Sigmoid colon (tissue), 6 donors: ENCODE measurements at regions not wholly inside any gene's neighbourhood (a gene's known extent, or its start where the extent isn't known, plus 50 kb on each side); places are given as distances from the start of the nearest gene placed in this dataset.

Source experiments
- DNase-seq: peaks from one replicate; pipeline ENCODE4 v3.0.0-alpha.2; 2019
- H3K27ac ChIP-seq, 4 donors: fragments of 200-600 bp; sonication (generic); one replicate each; pipeline ENCODE4 v1.5.1; 2016 to 2019; ENCODE audit warnings: mild to moderate bottlenecking in 1 of 4
- H3K27me3 ChIP-seq, 3 donors: fragments of 200-600 bp; sonication (generic); one replicate each; pipeline ENCODE4 v1.5.1; 2019; ENCODE audit warnings: mild to moderate bottlenecking in 1 of 3
- H3K36me3 ChIP-seq, 4 donors: fragments of 200-600 bp; sonication (generic); one replicate each; pipeline ENCODE4 v1.5.1; 2016 to 2019
- H3K4me1 ChIP-seq, 4 donors: fragments of 200-600 bp; sonication (generic); one replicate each; pipeline ENCODE4 v1.5.1; 2017 to 2019
- H3K4me3 ChIP-seq, 4 donors: fragments of 200-600 bp; sonication (generic); one replicate each; pipeline ENCODE4 v1.5.1; 2017 to 2019; ENCODE audit warnings: mild to moderate bottlenecking in 2 of 4, moderate library complexity in 1 of 4
- H3K9me3 ChIP-seq, 4 donors: fragments of 200-600 bp in 3 of 4; sonication (generic) in 3 of 4; one replicate each; pipeline versions ENCODE4 v1.5.1 to v1.6.1; 2013 to 2019
- CTCF ChIP-seq, 4 experiments: fragments of 450-650 bp in 3 of 4; fragments of 200-600 bp in 1 of 4; IDR thresholded peaks; one replicate each; pipeline ENCODE4 v1.5.1; 2016 to 2019; ENCODE audit warnings: antibody characterized with exemption in 4 of 4, mild to moderate bottlenecking in 3 of 4, moderate library complexity in 2 of 4
- EP300 ChIP-seq, 4 donors: sonication (generic); formaldehyde crosslinking; IDR thresholded peaks; one replicate each; pipeline ENCODE4 v1.6.1; 2017; ENCODE audit warnings: antibody characterized with exemption in 4 of 4
- POLR2A ChIP-seq, 2 donors: fragments of 450-650 bp; IDR thresholded peaks; one replicate each; pipeline ENCODE4 v1.6.1; 2016; ENCODE audit warnings: antibody characterized with exemption in 2 of 2, mild to moderate bottlenecking in 2 of 2, moderate library complexity in 2 of 2
- POLR2AphosphoS5 ChIP-seq, 4 donors: sonication (generic); formaldehyde crosslinking; IDR thresholded peaks; one replicate each; pipeline ENCODE4 v1.6.1; 2017; ENCODE audit warnings: antibody characterized with exemption in 4 of 4
- WGBS, 2 donors: extraction: QIAGEN DNeasy Blood & Tissue Kit; methylation state at CpG; one replicate each; pipeline ENCODE4 v1.1.7; 2013; 5-methylcytosine and 5-hydroxymethylcytosine counted together
- intact Hi-C: fragments of 100-400 bp; cut with DNase I; formaldehyde crosslinking; loops from one replicate; pipeline ENCODE4 v1.15.1; 2023
- donor health status: healthy with polysubstance abuse.
- donor health status: healthy.

DNA sequence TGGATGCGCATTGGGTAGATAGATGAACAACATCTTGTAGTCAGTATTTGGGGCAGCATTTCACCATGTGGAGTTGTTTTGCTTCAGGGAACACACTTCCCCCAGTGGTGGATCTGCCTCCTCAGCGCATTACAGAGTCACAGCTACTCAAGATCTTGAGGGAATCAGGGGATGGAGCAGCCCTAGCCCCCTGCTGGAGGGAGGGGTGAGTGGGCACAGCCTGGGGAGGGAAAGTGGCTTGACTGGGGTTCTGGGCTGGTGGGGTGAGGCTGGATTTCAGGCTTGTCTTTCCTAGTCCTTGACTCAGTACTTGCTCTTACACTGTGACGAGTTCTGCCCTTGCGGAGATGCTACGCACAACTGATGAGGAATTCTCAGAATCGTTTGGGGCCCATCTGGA lies 271.0 kb upstream of the HS6ST1 start:
- H3K27ac ChIP-seq: no peak overlapping the region
- DNase-seq: peak; percentile 25
- WGBS, 2 donors: 93 to 95% methylated on average over 6 of the region's 6 CpGs
- no peaks in the 10 kb centered on the region for H3K36me3 ChIP-seq
- H3K27me3 ChIP-seq: no peaks in the 10 kb centered on the region
- no peak overlapping the region for H3K4me3 ChIP-seq
- no peaks in the 10 kb centered on the region for H3K4me1 ChIP-seq
- no peaks in the 10 kb centered on the region for H3K9me3 ChIP-seq
- intact Hi-C loops: no loop called here
- TF ChIP-seq POLR2A (IDR thresholded peaks at IDR 0.05): no peak
- no peak for TF ChIP-seq CTCF (IDR thresholded peaks at IDR 0.05)
- TF ChIP-seq EP300 (IDR thresholded peaks at IDR 0.05): no peak
- TF ChIP-seq POLR2AphosphoS5 (IDR thresholded peaks at IDR 0.05): no peak

DNA sequence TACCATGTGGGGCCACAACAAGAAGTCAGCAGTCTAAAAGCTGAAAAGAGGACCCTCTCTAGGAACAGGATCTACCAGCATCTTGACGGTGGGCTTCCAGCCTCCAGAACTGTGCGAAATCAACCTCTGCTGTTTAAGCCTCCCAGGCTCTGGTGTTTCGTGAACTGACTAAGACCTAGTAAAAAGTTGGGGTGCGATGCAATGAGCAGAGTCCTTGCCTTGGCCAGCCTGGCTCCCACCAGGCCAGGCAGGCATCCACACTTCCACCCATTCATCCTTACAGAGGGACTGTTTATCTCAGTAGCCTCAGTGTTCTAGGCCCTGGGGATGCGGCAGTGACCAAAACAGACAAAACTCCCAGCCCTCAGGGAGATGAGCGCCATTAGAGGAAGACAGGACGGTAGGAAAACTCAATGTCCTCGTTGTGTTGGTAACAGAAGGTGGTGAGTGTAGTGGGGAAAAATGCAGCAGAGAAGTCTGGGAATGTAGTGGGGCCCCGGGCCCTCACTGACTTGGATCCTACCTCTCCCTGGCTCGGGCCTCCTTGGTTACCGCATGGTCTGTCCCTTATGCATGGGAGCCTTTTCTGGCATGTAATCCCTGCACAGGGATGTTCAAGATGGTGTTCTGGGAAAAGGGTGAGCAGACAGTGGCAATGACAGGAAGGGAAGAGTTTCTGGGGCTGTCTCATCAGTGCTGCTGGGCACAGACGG lies 271.8 kb upstream of the HS6ST1 start:
- no peaks in the 10 kb centered on the region for H3K36me3 ChIP-seq
- intact Hi-C loops: no loop called here
- no peak overlapping the region for H3K4me3 ChIP-seq
- H3K27me3 ChIP-seq: no peaks in the 10 kb centered on the region
- TF ChIP-seq POLR2A (IDR thresholded peaks at IDR 0.05) (no peak), POLR2AphosphoS5 (IDR thresholded peaks at IDR 0.05) (no peak), CTCF (IDR thresholded peaks at IDR 0.05) (no peak), EP300 (IDR thresholded peaks at IDR 0.05) (no peak)
- 91 to 93% methylated on average over 12 of the region's 12 CpGs for WGBS, 2 donors
- H3K4me1 ChIP-seq: no peaks in the 10 kb centered on the region
- no peak overlapping the region for H3K27ac ChIP-seq
- H3K9me3 ChIP-seq: no peaks in the 10 kb centered on the region
- no peak for DNase-seq

DNA sequence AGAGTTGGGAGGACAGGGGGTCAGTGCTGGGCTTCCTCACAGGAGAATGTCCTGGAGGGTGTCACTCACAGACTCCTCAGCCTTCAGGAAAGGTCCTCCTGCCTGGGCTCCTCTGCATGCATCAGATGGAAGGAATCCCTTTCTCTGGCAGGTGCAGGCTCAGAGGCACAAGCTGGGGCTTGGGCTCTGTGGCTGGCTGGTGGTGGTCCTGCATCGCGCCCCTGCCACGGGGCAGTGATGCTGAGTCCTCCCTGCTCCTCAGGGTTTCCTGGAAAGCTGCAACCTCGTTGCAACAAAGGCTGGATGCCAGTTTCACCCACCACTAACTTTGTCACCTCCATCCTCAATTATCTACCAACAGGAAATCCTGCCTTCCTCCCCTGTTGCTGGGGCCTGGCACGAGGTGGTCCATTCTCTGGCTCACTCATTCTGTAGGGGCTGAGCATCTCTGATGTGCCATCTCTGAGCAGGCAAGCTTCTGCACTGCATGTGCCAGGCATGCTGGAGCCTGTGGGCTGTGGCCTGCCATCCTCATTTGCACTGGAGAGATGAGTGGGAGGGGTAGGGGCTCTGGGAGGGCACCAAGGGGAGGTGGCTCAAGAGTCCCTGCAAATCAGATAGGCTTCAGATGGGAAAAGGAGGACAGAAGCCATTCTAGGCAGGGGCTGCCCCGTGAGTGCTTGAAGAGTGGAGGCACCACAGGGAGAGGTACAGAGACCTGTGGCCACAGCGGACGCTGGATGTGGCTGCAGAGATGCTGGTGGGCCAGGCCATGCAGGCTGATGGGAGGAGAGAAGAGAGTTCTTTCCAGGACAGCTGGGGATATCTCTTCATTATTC lies 272.6 kb upstream of the HS6ST1 start:
- DNase-seq: peak; percentile 39
- intact Hi-C loops: no loop called here

More for the DNA sequence above, 272.6 kb upstream of the HS6ST1 start:
- TF ChIP-seq CTCF (IDR thresholded peaks at IDR 0.05) (no peak), POLR2A (IDR thresholded peaks at IDR 0.05) (no peak), POLR2AphosphoS5 (IDR thresholded peaks at IDR 0.05) (no peak), EP300 (IDR thresholded peaks at IDR 0.05) (no peak)
- no peaks in the 10 kb centered on the region for H3K27me3 ChIP-seq
- no peak overlapping the region for H3K27ac ChIP-seq
- H3K4me1 ChIP-seq: no peaks in the 10 kb centered on the region
- no peak overlapping the region for H3K4me3 ChIP-seq
- 74 to 78% methylated on average over 8 of the region's 8 CpGs for WGBS, 2 donors
- no peaks in the 10 kb centered on the region for H3K9me3 ChIP-seq
- H3K36me3 ChIP-seq: no peaks in the 10 kb centered on the region
